NAMALWA (cell line): ENCODE measurements at regions not wholly inside any gene's neighbourhood (a gene's known extent, or its start where the extent isn't known, plus 50 kb on each side); places are given as distances from the start of the nearest gene placed in this dataset.
A peak's percentile ranks its signal among the peaks of the same experiment; 100 is the strongest.
"Not testable (repeated sequence)": the region's sequence is repeated elsewhere in the genome, so short reads cannot be mapped to it uniquely, and the experiment has no call there.

Experiments used
- DNase-seq: peaks from one replicate; pipeline ENCODE4 v3.0.0-alpha.2; 2015; ENCODE audit warnings: low spot score

DNA sequence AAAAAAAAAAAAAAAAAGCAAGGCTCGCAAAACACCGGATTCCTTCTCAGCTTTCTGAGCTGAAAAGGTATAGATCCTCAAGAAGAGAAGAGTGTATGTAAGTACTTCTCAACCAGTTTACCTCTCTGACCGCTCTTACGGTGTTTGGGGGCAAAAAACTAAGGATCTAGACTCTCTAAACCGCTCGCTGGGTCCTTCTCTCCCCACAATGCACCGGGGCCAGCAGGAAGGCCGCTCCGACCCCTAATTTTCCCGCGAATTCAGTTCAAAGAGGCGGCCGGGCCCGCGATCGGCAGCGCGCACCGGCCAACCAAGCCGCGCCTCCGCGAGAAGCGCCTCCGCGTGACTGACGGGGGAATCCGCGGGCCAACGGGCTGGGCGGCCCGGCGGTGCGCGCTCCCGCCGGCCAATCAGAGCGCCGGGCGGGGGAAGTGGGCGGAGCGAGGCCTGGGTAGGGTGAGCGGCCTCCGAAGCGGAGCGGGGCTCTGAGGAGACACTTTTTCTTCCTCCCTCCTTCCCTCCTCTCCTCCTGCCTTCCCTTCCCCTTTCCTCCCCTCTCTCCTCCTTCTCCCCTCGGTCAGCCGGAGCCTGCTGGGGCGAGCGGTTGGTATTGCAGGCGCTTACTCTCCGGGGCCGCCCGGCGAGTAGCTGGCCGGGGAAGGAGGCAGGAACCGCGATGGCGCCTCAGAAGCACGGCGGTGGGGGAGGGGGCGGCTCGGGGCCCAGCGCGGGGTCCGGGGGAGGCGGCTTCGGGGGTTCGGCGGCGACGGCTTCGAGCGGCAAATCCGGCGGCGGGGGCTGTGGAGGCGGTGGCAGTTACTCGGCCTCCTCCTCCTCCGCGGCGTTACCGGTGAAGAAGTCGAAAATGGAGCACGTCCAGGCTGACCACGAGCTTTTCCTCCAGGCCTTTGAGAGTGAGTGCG is 93.0 kb downstream of the CRLF3 start:
- DNase-seq = peak; percentile 72

DNA sequence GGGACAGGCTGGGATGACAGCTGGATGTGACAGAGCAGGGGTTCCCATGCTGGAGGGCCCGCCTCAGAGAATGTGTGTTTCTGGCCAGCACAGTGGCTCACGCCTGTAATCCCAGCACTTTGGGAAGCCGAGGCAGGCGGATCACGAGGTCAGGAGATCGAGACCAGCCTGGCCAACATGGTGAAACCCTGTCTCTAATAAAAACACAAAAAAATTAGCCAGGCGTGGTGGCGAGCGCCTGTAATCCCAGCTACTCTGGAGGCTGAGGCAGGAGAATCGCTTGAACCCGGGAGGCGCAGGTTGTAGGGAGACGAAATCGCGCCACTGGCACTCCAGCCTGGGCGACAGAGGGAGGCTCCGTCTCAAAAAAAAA is 93.7 kb downstream of the CRLF3 start:
- not testable (repeated sequence) for DNase-seq

DNA sequence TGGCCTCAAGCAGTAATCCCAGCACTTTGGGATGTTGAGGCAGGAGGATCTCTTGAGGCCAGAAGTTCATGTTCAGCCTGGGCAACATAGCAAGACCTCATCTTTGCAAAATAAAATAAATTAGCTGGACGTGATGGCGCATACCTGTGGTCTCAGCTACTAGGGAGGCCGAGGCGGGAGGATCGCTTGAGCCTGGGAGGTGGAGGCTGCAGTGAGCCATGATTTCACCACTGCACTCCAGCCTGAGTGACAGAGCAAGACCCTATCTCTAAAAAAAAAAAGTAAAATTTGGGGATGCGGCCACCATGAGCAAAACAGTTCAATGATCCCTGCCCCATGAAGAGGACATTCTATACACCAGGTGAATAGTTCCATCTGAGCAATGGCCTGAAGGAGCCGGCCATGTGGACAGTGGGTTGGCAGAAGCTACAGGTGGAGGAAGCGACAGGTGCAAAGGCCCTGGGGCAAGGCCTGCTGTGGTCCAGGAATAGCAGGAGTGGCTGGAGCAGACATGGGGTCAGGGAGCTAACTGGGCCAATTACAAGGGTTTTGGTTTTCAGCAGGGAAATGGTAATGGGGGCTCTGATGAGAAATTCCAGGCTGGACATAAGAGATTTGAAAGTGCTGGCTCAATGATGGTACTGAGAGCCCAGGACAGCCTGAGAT is 94.2 kb downstream of the CRLF3 start:
- DNase-seq = not testable (repeated sequence)

DNA sequence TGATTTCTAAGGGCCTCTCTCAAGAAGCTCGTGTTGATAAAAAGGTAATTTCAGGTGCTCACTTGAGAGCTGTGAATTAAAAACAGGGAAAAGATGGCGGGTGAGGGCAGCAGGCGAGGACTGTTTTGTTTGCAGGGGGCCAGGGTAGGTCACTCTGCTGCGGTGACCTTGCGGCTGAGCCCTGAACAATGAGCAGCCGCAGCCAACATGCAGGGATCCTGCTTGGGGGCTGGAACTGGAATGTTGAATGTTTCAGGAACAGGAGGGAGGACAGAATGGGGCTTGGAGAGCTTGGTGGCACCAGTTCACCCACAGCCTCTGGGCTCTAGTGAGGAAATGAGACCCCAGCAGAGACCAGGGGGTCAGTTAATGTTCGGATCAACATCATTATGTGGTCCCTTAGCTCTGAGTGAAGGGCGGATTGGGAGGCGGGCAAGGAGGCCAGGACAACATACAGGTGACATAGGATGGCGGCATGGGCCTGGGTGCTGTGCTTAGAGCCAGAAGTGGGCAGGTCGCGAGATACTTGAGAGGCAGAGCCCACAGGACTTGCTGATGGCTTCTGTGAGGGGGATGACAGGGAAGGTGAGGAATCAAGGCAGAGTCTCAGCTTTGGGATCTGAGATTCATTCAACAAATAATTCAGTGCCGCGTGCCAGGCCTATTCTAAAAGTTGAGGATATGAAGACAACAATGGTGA is 94.9 kb downstream of the CRLF3 start:
- not testable (repeated sequence) for DNase-seq

DNA sequence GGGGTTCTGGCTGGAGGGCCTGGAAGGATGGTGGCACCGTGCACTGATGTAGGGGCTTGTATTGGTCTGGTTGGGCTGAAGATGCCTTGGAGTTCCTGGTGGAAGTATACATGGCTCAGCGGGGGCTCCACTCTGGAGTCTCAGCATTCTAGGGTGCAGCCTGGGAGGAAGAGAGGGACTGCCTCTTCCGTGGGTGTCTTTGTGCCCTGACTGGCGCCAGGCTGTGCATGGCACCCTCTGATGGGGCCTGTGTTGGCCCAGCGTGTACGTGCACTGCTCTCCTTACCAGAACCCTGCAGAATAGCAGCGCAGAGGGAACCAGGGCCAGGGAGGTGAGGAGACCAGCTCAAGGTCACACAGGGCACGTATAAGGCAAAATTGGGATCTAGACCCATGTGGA is 97.0 kb downstream of the CRLF3 start:
- not testable (repeated sequence) for DNase-seq

DNA sequence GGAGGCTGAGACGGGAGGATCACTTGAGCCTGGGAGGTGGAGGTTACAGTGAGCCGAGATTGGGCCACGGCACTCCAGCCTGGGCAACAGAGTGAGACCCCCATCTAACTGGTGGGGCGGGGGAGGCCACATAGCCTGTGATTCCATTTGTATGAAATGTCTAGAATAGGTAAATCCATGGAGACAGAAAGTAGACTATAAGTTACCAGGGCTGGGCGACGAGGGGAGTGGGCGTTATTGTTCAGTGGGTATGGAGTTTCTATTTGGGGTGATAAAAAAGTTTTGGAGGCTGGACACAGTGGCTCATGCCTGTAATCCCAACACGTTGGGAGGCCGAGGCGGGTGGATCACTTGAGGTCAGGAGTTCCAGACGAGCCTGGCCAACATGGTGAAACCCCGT is 97.8 kb downstream of the CRLF3 start:
- not testable (repeated sequence) for DNase-seq

DNA sequence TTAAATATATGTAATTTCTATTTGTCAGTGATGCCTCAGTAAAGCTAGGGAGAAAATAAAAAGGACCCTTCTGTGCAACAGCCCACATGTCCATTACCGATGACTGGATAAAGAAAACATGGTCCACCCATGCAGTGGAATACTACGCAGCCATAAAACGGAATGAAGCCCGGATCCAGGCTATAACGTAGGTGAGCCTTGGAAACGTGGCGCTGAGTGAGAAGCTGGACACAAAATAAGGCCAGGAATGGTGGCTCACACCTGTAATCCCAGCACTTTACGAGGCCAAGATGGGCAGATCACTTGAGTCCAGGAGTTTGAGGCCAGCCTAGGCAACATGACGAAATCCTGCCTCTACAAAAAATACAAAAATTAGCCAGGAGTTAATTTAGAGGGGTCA is 98.2 kb downstream of the CRLF3 start:
- DNase-seq = not testable (repeated sequence)

DNA sequence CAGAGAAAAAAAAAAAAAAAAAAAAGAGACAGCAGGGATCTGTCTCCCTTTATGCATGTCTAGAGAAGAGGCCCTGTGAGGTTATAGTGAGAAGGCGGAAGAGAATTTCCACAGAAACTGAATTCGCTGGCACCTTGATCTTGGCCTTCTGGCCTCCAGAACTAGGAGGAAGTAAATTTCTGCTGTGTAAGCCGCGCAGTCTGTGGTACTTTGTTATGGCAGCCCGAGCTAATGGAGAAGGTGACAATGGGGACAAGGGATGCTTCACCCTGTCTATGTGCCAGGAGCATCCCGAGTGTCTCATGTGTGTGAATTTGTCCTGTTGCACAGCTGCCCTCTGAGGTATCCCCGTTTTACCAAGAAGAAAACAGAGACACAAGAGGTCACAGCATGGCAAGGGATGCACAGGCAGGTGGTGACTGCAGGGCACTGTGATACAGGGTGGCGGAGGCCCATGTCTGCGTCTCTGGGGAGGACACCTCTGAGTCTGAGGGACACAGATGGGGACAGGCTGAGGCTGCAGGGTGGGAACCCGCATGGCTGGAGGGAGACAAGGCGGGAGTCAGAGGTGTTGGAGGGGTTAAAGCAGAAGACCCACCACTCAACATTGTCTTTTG is 100.3 kb downstream of the CRLF3 start:
- DNase-seq = not testable (repeated sequence)

DNA sequence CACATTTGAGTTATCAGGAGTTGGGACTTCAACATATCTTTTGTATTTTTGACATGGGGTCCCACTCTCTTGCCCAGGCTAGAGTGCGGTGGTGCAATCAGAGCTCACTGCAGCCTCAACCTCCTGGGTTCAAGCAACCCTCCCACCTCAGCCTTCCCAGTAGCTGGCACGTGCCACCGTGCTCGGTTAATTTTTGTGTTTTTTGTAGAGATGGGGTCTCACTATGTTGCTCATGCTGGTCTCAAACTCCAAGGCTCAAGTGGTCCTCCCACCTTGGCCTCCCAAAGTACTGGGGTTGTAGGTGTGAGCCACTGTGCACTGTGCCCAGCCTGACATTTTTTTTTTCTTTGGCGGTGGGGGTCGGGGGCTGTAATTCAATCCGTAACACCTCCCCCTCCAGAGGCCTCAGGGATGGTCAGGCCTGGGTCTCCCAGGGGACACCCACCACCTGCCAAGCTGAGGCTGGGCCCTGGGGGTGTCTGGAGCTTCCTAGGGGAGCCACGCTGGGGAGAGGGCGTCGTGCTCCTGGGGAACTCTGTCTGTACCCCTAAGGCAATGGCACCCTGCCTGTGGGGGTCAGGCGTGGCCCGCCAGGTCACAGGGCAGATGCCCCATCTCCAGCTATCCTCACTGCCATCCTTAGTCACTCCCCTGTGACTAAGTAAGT is 102.2 kb downstream of the CRLF3 start:
- DNase-seq = not testable (repeated sequence)

DNA sequence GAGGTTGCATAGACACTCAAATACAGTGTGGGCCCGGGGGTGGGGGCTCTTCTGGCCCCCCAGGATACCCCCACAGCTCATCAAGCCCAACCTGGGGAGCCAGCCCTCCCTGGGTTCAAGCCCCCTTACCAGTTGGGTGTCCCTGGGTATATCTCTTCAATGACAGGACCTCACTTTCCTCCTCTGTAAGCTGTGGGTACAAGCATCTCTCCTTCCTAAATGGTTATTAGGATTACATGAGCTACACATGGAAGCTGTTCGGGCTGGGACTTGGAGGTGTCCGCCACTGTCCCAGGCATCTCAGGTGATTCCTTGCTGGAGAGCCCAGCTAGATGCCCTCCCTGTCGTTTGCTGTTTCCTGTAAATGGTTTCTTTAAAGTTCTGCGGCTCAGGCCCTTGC is 103.5 kb downstream of the CRLF3 start:
- not testable (repeated sequence) for DNase-seq

DNA sequence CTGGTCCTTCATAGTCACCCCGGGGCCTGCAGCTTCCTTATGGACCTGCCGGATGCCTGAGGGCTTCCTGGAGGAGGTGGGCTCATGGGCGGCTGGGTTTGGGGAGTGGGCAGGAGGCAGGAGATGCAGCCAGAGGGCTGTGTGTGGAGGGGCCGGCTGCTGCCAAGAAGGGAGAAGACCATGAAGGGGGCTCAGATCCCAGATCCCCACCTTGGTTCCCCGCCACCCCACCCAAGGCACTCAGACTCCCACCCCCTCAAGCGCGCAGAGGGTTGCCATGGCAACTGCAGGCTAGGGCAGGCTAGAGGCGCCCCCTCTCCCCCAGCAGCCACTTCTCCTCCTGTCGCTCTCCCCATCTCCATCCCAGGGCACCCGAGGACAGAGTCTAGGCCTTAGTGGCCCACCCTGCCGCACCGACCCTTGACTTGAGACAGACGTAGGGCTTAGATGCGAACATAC is 104.5 kb downstream of the CRLF3 start:
- DNase-seq = no peak

DNA sequence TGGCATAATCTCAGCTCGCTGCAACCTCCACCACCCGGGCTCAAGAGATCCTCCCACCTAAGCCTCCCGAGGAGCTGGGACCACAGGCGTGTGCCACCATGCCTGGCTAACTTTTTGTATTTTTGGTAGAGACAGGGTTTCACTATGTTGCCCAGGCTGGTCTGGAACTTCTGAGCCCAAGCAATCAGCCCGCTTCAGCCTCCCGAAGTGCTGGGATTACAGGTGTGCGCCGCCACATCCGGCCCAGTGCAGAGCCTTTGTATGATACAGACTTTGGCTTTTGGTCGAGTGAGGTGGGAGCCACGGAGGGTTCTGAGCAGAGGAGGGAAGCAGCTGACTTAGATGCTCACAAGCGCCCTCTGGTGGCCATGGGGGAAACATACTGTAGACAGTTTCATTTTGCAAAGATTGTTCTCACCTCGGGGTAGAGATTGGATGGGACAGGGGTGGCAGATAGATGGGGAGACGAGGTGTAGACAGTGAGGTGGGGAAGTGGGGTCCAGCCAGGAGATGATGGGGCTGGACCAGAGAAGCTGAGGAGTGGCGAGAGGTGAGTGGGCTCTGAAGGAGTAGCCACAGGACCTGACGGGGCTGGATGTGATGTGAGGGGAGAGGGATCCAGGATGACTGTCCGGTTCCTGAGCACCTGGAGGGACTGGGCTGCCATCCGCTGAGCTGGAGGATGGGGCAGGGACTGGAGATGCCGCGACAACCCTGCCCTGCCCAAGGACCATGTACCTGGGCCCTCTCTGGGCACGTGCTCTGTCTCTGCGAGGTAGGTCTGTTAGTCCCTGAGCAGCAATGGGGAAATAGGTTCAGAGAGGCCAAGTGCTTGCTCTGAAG is 105.1 kb downstream of the CRLF3 start:
- DNase-seq = peak; percentile 85

DNA sequence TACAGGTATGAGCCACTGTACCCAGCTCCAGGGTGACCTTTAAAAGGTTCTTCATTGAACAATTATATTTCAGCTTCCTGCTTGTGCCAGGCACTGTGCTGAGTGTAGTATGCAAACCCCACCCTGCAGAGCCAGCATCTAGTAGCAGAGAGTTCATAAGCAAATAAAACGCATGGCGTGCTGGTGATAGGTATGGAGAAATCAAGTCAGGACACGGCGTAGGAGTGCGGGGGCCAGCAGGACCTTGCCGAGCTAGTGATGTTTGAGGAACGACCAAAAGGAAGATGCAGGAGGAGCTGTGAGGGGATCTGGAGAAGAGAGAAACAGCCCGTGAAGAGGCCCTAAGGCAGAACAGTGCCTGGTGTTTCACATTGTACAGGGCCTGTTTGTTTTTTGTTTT is 105.8 kb downstream of the CRLF3 start:
- DNase-seq = not testable (repeated sequence)

DNA sequence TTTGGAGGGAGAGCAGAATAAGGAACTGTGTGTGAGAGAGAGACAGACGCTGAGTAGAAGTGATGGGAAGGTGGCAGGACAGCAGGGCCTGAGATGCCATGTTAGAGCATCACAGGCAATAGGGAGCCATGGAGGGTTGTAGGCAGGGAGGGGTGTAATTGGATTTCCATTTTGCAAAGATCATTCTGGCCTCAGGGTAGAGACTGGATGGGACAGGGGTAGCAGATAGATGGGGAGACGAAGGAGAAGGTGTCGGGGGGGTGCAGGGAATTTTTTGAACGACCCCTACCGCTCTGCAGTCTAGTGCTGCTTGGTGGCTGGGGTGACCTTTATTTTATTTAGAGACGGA is 106.4 kb downstream of the CRLF3 start:
- DNase-seq = not testable (repeated sequence)

DNA sequence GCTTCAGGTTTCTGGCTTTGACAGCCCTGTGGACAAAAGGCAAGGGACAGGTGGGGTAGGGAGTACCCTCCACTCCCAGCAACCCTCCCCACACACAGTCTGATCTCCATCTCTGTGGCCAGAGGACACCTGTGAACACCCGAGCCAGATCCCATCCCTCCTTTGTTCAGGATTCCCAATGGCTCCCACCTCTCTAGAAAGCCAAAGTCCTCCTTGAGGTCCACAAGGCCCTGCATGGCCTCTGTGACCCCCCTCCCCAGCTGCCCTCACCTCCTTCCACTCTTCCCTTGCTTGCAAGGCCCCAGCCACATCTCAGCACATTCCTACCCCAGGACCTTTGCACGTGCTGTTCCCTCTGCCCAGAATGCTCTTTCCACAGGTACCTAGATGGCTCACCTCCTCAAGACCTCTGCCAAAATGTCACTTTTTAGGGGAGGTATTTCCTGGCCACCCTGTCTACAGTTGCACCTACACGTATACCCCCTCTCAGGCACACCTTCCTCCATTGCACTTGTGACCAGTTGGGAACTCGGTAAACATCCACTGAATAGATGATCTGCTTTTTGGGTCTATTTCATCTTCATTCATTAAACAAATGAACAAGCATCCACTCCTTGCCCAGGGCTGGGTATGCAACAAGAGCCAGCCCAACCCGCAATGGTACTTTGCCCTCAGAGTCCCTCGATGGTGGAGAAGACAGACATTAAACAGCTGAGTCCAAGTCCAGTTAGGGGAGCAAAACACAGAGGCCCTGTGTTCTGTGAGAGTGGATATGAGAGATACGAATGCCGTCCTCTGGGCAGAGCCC is 107.0 kb downstream of the CRLF3 start:
- no peak for DNase-seq

DNA sequence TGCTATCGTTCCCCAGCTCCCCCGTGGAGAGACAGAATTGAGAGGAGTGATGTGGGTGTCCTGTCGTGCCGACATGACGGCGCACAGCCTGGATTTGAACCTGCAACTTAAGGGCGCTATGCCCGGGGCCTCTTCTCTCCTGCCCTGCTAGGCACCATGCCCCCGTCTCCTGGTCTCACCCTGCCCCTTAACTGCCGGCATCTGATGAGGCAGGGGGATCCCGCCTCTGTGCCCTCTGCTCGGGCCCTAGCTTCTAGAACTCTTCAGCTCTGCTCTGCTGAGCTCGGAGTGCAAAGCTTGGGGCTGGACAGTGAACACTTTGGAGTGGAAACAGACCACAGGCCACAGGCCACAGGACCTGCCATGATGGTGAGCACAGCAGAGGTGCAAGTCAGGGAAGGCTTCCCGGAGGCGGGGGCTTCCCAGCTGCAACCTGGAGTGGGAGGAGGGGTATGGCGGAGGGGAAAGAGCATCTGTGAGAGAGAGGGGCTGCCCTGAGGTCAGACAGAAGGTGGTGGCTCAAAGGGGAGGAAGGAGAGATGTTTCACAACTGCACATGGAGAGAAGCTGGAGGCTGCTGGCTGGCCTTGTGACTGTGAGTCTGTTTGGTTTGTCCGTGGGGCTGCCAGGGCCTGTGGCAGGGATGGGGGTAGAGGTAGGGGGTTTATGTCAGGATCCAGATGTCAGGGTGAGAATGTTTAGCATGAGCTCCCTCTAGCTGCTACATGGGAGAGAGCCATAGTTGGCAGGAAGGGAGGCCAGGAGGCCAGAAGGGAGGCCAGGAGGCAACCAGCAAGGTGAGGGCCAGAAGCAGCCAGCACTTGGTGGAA is 107.8 kb downstream of the CRLF3 start:
- DNase-seq = peak; percentile 41

DNA sequence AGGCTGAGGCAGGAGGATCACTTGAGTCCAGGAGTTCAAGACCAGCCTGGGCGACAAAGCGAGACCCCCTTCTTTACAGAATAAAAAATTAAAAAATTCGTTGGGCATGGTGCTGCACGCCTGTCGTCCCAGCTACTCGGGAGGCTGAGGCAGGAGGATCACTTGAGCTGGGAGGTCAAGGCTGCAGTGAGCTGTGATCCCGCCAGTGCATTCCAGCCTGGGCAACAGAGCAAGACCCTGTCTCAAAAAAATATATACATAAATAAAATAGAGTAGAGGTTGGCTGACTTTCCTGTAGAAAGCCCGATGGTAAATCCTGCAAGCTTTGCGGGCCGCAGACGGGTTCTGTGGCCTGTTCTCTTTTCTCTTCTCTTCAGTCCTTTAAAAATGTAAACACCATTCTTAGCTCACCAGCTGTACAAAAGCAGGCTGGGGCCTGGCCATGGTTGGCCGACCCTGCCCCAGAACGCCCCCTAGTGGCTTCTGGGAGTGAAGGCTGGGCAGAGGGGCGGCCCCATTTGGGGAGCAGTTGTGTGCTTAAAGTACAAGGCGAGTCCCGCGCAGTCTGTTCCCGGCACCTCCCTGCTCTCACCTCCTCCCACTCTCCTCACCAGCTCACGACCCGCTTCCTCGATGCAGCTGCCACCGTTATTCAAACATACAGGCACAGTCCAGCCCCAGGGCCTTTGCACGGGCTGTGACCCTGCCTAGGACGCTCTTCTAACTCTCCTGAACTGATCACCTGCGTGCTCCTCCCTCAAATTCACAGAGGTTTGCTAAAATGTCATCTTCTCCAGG is 109.5 kb downstream of the CRLF3 start:
- peak; percentile 84 for DNase-seq

DNA sequence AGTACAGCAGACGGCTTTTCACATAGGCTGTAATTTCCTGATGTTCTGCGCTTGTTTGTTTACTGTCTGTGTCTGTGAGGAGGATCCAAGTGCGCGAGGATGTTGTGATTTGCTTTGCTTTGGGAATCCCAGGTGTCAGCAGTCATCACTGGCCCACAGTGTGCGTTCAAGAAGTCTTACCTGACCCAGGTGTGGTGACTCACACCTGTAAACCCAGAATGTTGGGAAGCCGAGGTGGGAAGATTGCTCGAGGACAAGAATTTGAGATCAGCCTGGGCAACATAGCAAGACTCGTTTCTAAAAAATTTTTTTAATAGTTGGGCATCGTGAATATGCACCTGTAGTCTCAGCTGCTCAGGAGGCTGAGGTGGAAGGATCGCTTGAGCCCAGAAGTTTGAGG is 110.7 kb downstream of the CRLF3 start:
- DNase-seq = not testable (repeated sequence)
